PFSK-1 (cell line): ENCODE measurements at regions not wholly inside any gene's neighbourhood (a gene's known extent, or its start where the extent isn't known, plus 50 kb on each side); places are given as distances from the start of the nearest gene placed in this dataset.

ENCODE experiments used
- FOXP2 ChIP-seq: optimal IDR thresholded peaks from 2 replicates; pipeline ENCODE3; 2011; ENCODE audit warnings: borderline replicate concordance, control low read depth, inconsistent platforms; ENCODE audit not compliant: insufficient read depth; ENCODE audit errors: extremely low read length, extremely low read depth
- POLR2AphosphoS5 ChIP-seq: IDR thresholded peaks from 2 replicates; pipeline ENCODE4 v1.6.1; 2012; ENCODE audit warnings: low read depth, mild to moderate bottlenecking, control low read depth, low read length, moderate library complexity
- REST ChIP-seq, 2 experiments: IDR thresholded peaks; 2 replicates each; pipeline versions ENCODE4 v1.6.1 to v1.8.0; 2011 to 2012; ENCODE audit warnings: low read depth in 2 of 2, low read length in 2 of 2, control low read depth in 1 of 2, inconsistent platforms in 1 of 2, mild to moderate bottlenecking in 1 of 2, moderate library complexity in 1 of 2; ENCODE audit not compliant: insufficient read depth in 1 of 2
- SIN3A ChIP-seq: IDR thresholded peaks from 2 replicates; pipeline ENCODE4 v1.6.1; 2012; ENCODE audit warnings: mild to moderate bottlenecking, low read length, moderate library complexity, borderline replicate concordance; ENCODE audit not compliant: insufficient read depth
- TAF1 ChIP-seq: IDR thresholded peaks from 2 replicates; pipeline ENCODE4 v1.6.1; 2012; ENCODE audit warnings: low read length, control low read depth, borderline replicate concordance; ENCODE audit not compliant: insufficient read depth

- no peak for TF ChIP-seq POLR2AphosphoS5
- no peak for TF ChIP-seq REST (IDR thresholded peaks at IDR 0.05; ENCODE audit: insufficient read depth in 1 of 2, low read depth in 2 of 2, low read length in 2 of 2)
- no peak for TF ChIP-seq SIN3A
- TF ChIP-seq TAF1, result no peak
- TF ChIP-seq FOXP2, result no peak
Observed at GRCh38 chr4:140298001-140298400, 75.4 kb upstream of the SCOC start.
